CD4-positive, CD25-positive, alpha-beta regulatory T cell (primary cell): ENCODE measurements at regions not wholly inside any gene's neighbourhood (a gene's known extent, or its start where the extent isn't known, plus 50 kb on each side); places are given as distances from the start of the nearest gene placed in this dataset.

Experiments
- ATAC-seq, 2 donors: fragments of 150-1000 bp; cut with Tn5 transposase; one replicate each; pipeline ENCODE4 v1.10.0; 2021; ENCODE audit warnings: low read depth in 2 of 2, moderate number of reproducible peaks in 2 of 2, moderate library complexity in 1 of 2
- DNase-seq, 3 donors: peaks; one replicate each; pipeline versions ENCODE4 v3.0.0 to v3.0.0-alpha.2; 2012 to 2022; ENCODE audit warnings: mixed read lengths in 1 of 3
- H3K27ac ChIP-seq: one replicate; pipeline ENCODE4 v1.7.0; 2013; ENCODE audit warnings: mild to moderate bottlenecking, low read length; ENCODE audit not compliant: insufficient read depth, poor library complexity, severe bottlenecking
- H3K27me3 ChIP-seq: one replicate; pipeline ENCODE4 v1.7.0; 2013; ENCODE audit warnings: low read length; ENCODE audit not compliant: control insufficient read depth, insufficient read depth
- H3K36me3 ChIP-seq: one replicate; pipeline ENCODE4 v1.7.0; 2013; ENCODE audit warnings: mild to moderate bottlenecking, low read length, moderate library complexity; ENCODE audit not compliant: control insufficient read depth, insufficient read depth
- H3K4me1 ChIP-seq: 2 replicates; pipeline ENCODE4 v1.7.0; 2013; ENCODE audit warnings: mild to moderate bottlenecking, low read length; ENCODE audit not compliant: insufficient read depth, control insufficient read depth, poor library complexity, severe bottlenecking
- H3K4me3 ChIP-seq: one replicate; pipeline ENCODE4 v1.7.0; 2013; ENCODE audit warnings: low read depth, mild to moderate bottlenecking, low read length, moderate library complexity
- H3K9me3 ChIP-seq, 2 experiments: 1 replicate in 1 of 2; 2 replicates in 1 of 2; pipeline ENCODE4 v1.7.0; 2013; ENCODE audit warnings: low read length in 2 of 2, mild to moderate bottlenecking in 1 of 2, moderate library complexity in 1 of 2; ENCODE audit not compliant: control insufficient read depth in 2 of 2
- H3K27ac Mint-ChIP-seq, 3 donors: one replicate each; pipeline ENCODE4 v1.8.0; 2020 to 2022; ENCODE audit warnings: mild to moderate bottlenecking in 3 of 3, mixed read lengths in 3 of 3, moderate library complexity in 2 of 3
- H3K27me3 Mint-ChIP-seq: one replicate; pipeline ENCODE4 v1.8.0; 2022; ENCODE audit warnings: mild to moderate bottlenecking, mixed read lengths
- H3K36me3 Mint-ChIP-seq: one replicate; pipeline ENCODE4 v1.8.0; 2020; ENCODE audit warnings: mixed read lengths
- H3K4me1 Mint-ChIP-seq, 4 donors: one replicate each; pipeline ENCODE4 v1.8.0; 2020 to 2022; ENCODE audit warnings: mixed read lengths in 4 of 4, mild to moderate bottlenecking in 1 of 4
- H3K4me3 Mint-ChIP-seq, 4 donors: one replicate each; pipeline ENCODE4 v1.8.0; 2020 to 2022; ENCODE audit warnings: mild to moderate bottlenecking in 4 of 4, mixed read lengths in 4 of 4, moderate library complexity in 3 of 4
- H3K9me3 Mint-ChIP-seq, 7 donors: one replicate each; pipeline ENCODE4 v1.8.0; 2020 to 2022; ENCODE audit warnings: mixed read lengths in 7 of 7, mild to moderate bottlenecking in 3 of 7, moderate library complexity in 2 of 7

- Histone ChIP-seq H3K4me1 (no peaks in the 10 kb centered on the region), H3K9me3 (no peaks in the 10 kb centered on the region), H3K27ac (no peak overlapping the region), H3K4me3 (no peak overlapping the region), H3K36me3 (no peaks in the 10 kb centered on the region), H3K27me3 (no peaks in the 10 kb centered on the region)
- peaks cover 0 to 8% (median 5%) of the 10 kb centered on the region in 7 donors for H3K9me3 Mint-ChIP-seq
- ATAC-seq (no peak), DNase-seq (no peak)
- H3K27ac Mint-ChIP-seq, result no peak overlapping the region
- no peaks in the 10 kb centered on the region for H3K27me3 Mint-ChIP-seq
- no peaks in the 10 kb centered on the region for H3K36me3 Mint-ChIP-seq
- no peak overlapping the region for H3K4me3 Mint-ChIP-seq
- H3K4me1 Mint-ChIP-seq, result no peaks in the 10 kb centered on the region
These were observed 331.0 kb upstream of the ADAMTS9 start for GRCh38 chr3:65018801-65019200.

DNA sequence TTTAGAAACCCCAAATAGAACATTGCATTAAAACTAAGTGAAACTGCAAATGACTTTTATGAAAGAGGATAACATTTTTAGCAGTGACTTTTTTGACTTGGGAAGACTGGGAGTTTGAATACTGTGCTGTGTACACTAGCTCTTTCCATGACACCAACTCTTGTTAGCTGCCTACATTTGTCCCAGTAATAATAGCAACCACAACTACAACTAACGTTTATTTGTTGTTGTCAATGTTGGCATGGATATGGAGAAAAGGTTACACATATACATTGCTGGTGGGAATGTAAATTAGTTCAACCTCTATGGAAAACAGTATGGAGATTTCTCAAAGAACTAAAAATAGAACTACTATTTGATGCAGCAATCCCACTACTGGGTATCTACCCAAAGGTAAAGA, 329.6 kb upstream of the ADAMTS9 start:
- H3K27ac ChIP-seq, result no peak overlapping the region
- no peaks in the 10 kb centered on the region for H3K4me1 ChIP-seq
- Mint-ChIP-seq H3K4me3 (no peak overlapping the region), H3K9me3 (peaks cover 0 to 14% (median 4%) of the 10 kb centered on the region in 7 donors), H3K27ac (no peak overlapping the region), H3K27me3 (no peaks in the 10 kb centered on the region), H3K4me1 (no peaks in the 10 kb centered on the region), H3K36me3 (no peaks in the 10 kb centered on the region)
- H3K36me3 ChIP-seq, result no peaks in the 10 kb centered on the region
- H3K9me3 ChIP-seq, result no peaks in the 10 kb centered on the region
- DNase-seq (no peak), ATAC-seq (no peak)
- H3K4me3 ChIP-seq, result no peak overlapping the region
- no peaks in the 10 kb centered on the region for H3K27me3 ChIP-seq

DNA sequence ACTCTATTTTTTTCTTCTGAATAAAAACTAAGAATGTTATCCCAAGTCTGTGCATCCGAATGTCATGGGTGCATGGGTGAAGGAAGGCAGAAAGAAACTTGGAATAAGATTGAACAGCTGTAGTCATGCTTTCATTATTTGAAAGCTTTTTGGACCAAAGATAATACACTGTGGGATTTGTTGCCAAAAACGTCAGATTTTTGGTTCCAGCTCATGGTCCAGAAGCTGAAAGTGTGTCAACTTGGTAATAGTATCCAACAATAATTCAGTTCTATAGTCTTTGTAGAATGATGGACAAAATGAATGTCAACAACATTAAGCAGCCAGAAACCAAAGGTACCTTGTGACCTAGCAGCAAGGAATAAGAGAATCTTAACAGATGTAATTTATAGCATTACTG, 327.9 kb upstream of the ADAMTS9 start:
- Histone ChIP-seq H3K27me3 (no peaks in the 10 kb centered on the region), H3K9me3 (no peaks in the 10 kb centered on the region), H3K4me3 (no peak overlapping the region), H3K36me3 (no peaks in the 10 kb centered on the region), H3K27ac (no peak overlapping the region), H3K4me1 (no peaks in the 10 kb centered on the region)
- H3K4me3 Mint-ChIP-seq, result no peak overlapping the region
- no peak overlapping the region for H3K27ac Mint-ChIP-seq
- no peaks in the 10 kb centered on the region for H3K27me3 Mint-ChIP-seq
- ATAC-seq (no peak), DNase-seq (no peak)
- H3K4me1 Mint-ChIP-seq, result no peaks in the 10 kb centered on the region
- H3K36me3 Mint-ChIP-seq, result no peaks in the 10 kb centered on the region
- peaks cover 0 to 14% (median 3%) of the 10 kb centered on the region in 7 donors for H3K9me3 Mint-ChIP-seq

GRCh38 chr3:65013053-65013452, 325.3 kb upstream of the ADAMTS9 start:
- no peaks in the 10 kb centered on the region for H3K9me3 ChIP-seq
- H3K4me1 Mint-ChIP-seq, result no peaks in the 10 kb centered on the region
- no peaks in the 10 kb centered on the region for H3K27me3 ChIP-seq
- no peaks in the 10 kb centered on the region for H3K4me1 ChIP-seq
- no peak overlapping the region for H3K4me3 ChIP-seq
- DNase-seq, result no peak
- no peaks in the 10 kb centered on the region for H3K27me3 Mint-ChIP-seq
- no peak overlapping the region for H3K27ac Mint-ChIP-seq
- H3K4me3 Mint-ChIP-seq, result no peak overlapping the region
- ATAC-seq, result no peak
- peaks cover 0 to 12% (median 0%) of the 10 kb centered on the region in 7 donors for H3K9me3 Mint-ChIP-seq
- no peaks in the 10 kb centered on the region for H3K36me3 ChIP-seq
- H3K27ac ChIP-seq, result no peak overlapping the region
- H3K36me3 Mint-ChIP-seq, result no peaks in the 10 kb centered on the region

DNA sequence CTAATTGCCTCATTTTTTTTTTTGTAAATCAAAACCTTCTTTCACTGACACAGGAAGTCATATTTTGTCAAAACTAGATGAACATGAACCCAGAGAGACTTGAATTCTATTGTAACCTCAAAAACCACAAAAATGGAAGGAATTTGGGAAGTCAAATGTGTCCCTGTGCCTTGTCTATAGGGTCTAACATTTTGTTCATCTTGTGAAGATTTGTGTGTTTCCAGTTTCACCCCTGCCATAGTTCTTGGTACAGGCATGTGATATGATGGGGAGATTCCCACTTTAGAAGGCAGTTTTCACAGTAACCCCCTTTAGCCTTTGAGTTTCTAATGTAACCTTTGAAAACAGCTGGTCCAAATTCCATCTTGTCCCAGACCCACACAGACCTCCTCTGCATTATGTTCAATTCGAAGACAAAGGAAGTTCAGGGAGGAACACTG, 318.5 kb upstream of the ADAMTS9 start:
- H3K4me3 ChIP-seq, result no peak overlapping the region
- no peaks in the 10 kb centered on the region for H3K36me3 ChIP-seq
- no peaks in the 10 kb centered on the region for H3K4me1 Mint-ChIP-seq
- no peak overlapping the region for H3K27ac ChIP-seq
- H3K9me3 Mint-ChIP-seq, result peaks cover 0 to 4% (median 3%) of the 10 kb centered on the region in 7 donors
- H3K36me3 Mint-ChIP-seq, result no peaks in the 10 kb centered on the region
- no peaks in the 10 kb centered on the region for H3K4me1 ChIP-seq
- no peak for DNase-seq
- no peak for ATAC-seq
- no peaks in the 10 kb centered on the region for H3K9me3 ChIP-seq
- no peak overlapping the region for H3K4me3 Mint-ChIP-seq
- no peaks in the 10 kb centered on the region for H3K27me3 ChIP-seq
- no peaks in the 10 kb centered on the region for H3K27me3 Mint-ChIP-seq
- H3K27ac Mint-ChIP-seq, result no peak overlapping the region

DNA sequence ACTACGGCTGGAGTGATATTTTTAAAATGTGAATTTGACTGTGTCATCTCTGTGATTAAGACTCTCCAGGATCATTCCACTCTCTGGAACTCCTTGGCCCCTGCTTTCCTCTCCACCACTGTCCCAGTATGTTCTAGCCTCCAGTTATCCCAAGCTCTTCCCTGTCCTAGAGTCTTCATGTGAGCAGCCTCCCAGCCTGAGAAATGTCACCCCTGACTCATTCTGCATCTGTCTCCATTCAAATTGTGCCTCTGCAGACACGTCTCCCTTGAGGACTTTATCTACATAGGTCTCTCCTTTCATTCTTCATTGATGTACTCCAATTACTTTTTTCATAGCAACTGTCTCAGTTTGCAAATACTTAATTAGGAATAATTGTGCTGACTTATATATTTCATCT, 317.7 kb upstream of the ADAMTS9 start:
- no peaks in the 10 kb centered on the region for H3K27me3 ChIP-seq
- DNase-seq (no peak), ATAC-seq (no peak)
- Mint-ChIP-seq H3K4me1 (no peaks in the 10 kb centered on the region), H3K4me3 (no peak overlapping the region), H3K27me3 (no peaks in the 10 kb centered on the region), H3K9me3 (peaks cover 0 to 4% (median 3%) of the 10 kb centered on the region in 7 donors), H3K36me3 (no peaks in the 10 kb centered on the region), H3K27ac (no peak overlapping the region)
- no peaks in the 10 kb centered on the region for H3K9me3 ChIP-seq
- H3K27ac ChIP-seq, result no peak overlapping the region
- H3K4me3 ChIP-seq, result no peak overlapping the region
- H3K4me1 ChIP-seq, result no peaks in the 10 kb centered on the region
- H3K36me3 ChIP-seq, result no peaks in the 10 kb centered on the region

- no peaks in the 10 kb centered on the region for H3K27me3 ChIP-seq
- Mint-ChIP-seq H3K4me1 (no peaks in the 10 kb centered on the region), H3K27ac (no peak overlapping the region), H3K36me3 (no peaks in the 10 kb centered on the region), H3K27me3 (no peaks in the 10 kb centered on the region), H3K4me3 (no peak overlapping the region), H3K9me3 (peaks cover 1 to 5% (median 3%) of the 10 kb centered on the region in 7 donors)
- H3K36me3 ChIP-seq, result no peaks in the 10 kb centered on the region
- ATAC-seq (no peak), DNase-seq (no peak)
- no peak overlapping the region for H3K4me3 ChIP-seq
- no peaks in the 10 kb centered on the region for H3K9me3 ChIP-seq
- H3K27ac ChIP-seq, result no peak overlapping the region
- no peaks in the 10 kb centered on the region for H3K4me1 ChIP-seq
These were observed 317.0 kb upstream of the ADAMTS9 start for GRCh38 chr3:65004795-65005295.

DNA sequence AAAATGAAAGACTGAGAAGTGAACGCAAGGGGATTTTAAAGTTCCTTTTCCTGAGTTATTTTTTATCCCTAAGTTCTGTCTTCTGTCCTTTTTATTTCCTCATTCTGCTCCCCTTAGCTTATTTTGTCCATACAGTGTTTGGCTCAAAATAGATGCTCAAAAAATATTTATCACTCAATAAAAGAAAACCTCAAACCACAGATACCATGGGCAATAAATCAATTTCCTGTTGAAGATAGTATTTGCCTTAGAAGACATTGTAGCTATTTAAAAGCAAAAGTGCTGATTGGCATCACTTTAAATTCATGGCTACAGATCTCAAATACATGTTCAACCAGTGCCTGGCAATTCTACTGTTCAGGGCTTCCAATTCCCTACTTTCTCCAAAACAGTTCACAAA, 316.5 kb upstream of the ADAMTS9 start:
- no peak overlapping the region for H3K4me3 Mint-ChIP-seq
- ATAC-seq, result no peak

More for the DNA sequence above, 316.5 kb upstream of the ADAMTS9 start:
- no peaks in the 10 kb centered on the region for H3K36me3 ChIP-seq
- no peak overlapping the region for H3K27ac ChIP-seq
- no peak overlapping the region for H3K4me3 ChIP-seq
- Mint-ChIP-seq H3K27ac (no peak overlapping the region), H3K27me3 (no peaks in the 10 kb centered on the region), H3K4me1 (no peaks in the 10 kb centered on the region), H3K36me3 (no peaks in the 10 kb centered on the region), H3K9me3 (peaks cover 1 to 7% (median 4%) of the 10 kb centered on the region in 7 donors)
- DNase-seq, result no peak
- H3K4me1 ChIP-seq, result no peaks in the 10 kb centered on the region
- no peaks in the 10 kb centered on the region for H3K9me3 ChIP-seq
- no peaks in the 10 kb centered on the region for H3K27me3 ChIP-seq
